GM12891 (cell line): ENCODE measurements at regions not wholly inside any gene's neighbourhood (a gene's known extent, or its start where the extent isn't known, plus 50 kb on each side); places are given as distances from the start of the nearest gene placed in this dataset.
"Not testable (repeated sequence)": the region's sequence is repeated elsewhere in the genome, so short reads cannot be mapped to it uniquely, and the experiment has no call there.

Experiments used
- DNase-seq: peaks from one replicate; pipeline ENCODE4 v3.0.0; 2011; ENCODE audit warnings: low spot score; ENCODE audit not compliant: insufficient read length
- FAIRE-seq: peaks from 2 replicates; lab custom pipeline; 2011; peaks lifted over from hg19 to GRCh38; lab: Jason Lieb, UNC
- PAX5 ChIP-seq: IDR thresholded peaks from 2 replicates; pipeline ENCODE4 v1.6.1; 2011; ENCODE audit warnings: low read length, moderate library complexity, mild to moderate bottlenecking; ENCODE audit not compliant: insufficient read depth, severe bottlenecking
- POLR2A ChIP-seq: IDR thresholded peaks from 2 replicates; pipeline ENCODE4 v1.6.1; 2011; ENCODE audit warnings: low read depth, low read length, control low read depth
- POLR2AphosphoS5 ChIP-seq: IDR thresholded peaks from 2 replicates; pipeline ENCODE4 v1.6.1; 2011; ENCODE audit warnings: low read depth, low read length, control low read depth
- POU2F2 ChIP-seq: IDR thresholded peaks from 2 replicates; pipeline ENCODE4 v1.6.1; 2011; ENCODE audit warnings: low read depth, mild to moderate bottlenecking, control low read depth, low read length, moderate library complexity
- SPI1 ChIP-seq: IDR thresholded peaks from 2 replicates; pipeline ENCODE4 v1.6.1; 2011; ENCODE audit warnings: low read depth, low read length, control low read depth
- TAF1 ChIP-seq: IDR thresholded peaks from 2 replicates; pipeline ENCODE4 v1.6.1; 2011; ENCODE audit warnings: low read depth, low read length, control low read depth

- FAIRE-seq (no peak), DNase-seq (no peak)
- no peak for TF ChIP-seq SPI1
- no peak for TF ChIP-seq TAF1
- no peak for TF ChIP-seq POLR2AphosphoS5
- no peak for TF ChIP-seq POU2F2
- no peak for TF ChIP-seq POLR2A
- TF ChIP-seq PAX5: no peak
Measured at GRCh38 chr7:8885480-8886000, 452.1 kb downstream of the NXPH1 start.

- DNase-seq, FAIRE-seq: not testable (repeated sequence)
Measured at GRCh38 chr7:8890346-8890745, 456.9 kb downstream of the NXPH1 start.

- no peak for TF ChIP-seq POLR2A
- no peak for TF ChIP-seq POLR2AphosphoS5
- no peak for TF ChIP-seq TAF1
- TF ChIP-seq SPI1: no peak
- no peak for TF ChIP-seq PAX5
- no peak for TF ChIP-seq POU2F2
- DNase-seq (no peak), FAIRE-seq (no peak)
Measured at GRCh38 chr7:8893775-8894174, 460.4 kb downstream of the NXPH1 start.

- no peak for FAIRE-seq
- TF ChIP-seq TAF1 (no peak), POLR2AphosphoS5 (no peak), POU2F2 (no peak)
- no peak for DNase-seq
Measured at GRCh38 chr7:8906396-8907075, 473.1 kb downstream of the NXPH1 start.

- DNase-seq: no peak
- TF ChIP-seq POLR2AphosphoS5 (no peak), POLR2A (no peak), SPI1 (no peak), TAF1 (no peak), POU2F2 (no peak), PAX5 (no peak)
- FAIRE-seq: no peak
Measured at GRCh38 chr7:8908889-8909288, 475.5 kb downstream of the NXPH1 start.

- FAIRE-seq (no peak), DNase-seq (no peak)
- TF ChIP-seq POLR2AphosphoS5 (no peak), SPI1 (no peak), POLR2A (no peak), POU2F2 (no peak), TAF1 (no peak), PAX5 (no peak)
Measured at GRCh38 chr7:8913682-8914081, 480.3 kb downstream of the NXPH1 start.

GRCh38 chr7:8921807-8922206, 488.4 kb downstream of the NXPH1 start:
- TF ChIP-seq POLR2A (no peak), TAF1 (no peak), POU2F2 (no peak), PAX5 (no peak), POLR2AphosphoS5 (no peak), SPI1 (no peak)
- FAIRE-seq (no peak), DNase-seq (no peak)

- FAIRE-seq: no peak
- no peak for DNase-seq
- TF ChIP-seq POU2F2: no peak
Measured at GRCh38 chr7:8922726-8923125, 489.3 kb downstream of the NXPH1 start.

GRCh38 chr7:8923164-8923806, 489.9 kb downstream of the NXPH1 start:
- FAIRE-seq: no peak

GRCh38 chr7:8931906-8932646, 498.7 kb downstream of the NXPH1 start:
- TF ChIP-seq PAX5 (no peak), TAF1 (no peak), POU2F2 (no peak), SPI1 (no peak), POLR2A (no peak), POLR2AphosphoS5 (no peak)
- DNase-seq: no peak
- FAIRE-seq: no peak

More at GRCh38 chr7:8923164-8923806, 489.9 kb downstream of the NXPH1 start:
- no peak for DNase-seq
- TF ChIP-seq POLR2A (no peak), POU2F2 (no peak)
